ENCODE measurements at regions not wholly inside any gene's neighbourhood (a gene's known extent, or its start where the extent isn't known, plus 50 kb on each side); places are given as distances from the start of the nearest gene placed in this dataset.

DNA sequence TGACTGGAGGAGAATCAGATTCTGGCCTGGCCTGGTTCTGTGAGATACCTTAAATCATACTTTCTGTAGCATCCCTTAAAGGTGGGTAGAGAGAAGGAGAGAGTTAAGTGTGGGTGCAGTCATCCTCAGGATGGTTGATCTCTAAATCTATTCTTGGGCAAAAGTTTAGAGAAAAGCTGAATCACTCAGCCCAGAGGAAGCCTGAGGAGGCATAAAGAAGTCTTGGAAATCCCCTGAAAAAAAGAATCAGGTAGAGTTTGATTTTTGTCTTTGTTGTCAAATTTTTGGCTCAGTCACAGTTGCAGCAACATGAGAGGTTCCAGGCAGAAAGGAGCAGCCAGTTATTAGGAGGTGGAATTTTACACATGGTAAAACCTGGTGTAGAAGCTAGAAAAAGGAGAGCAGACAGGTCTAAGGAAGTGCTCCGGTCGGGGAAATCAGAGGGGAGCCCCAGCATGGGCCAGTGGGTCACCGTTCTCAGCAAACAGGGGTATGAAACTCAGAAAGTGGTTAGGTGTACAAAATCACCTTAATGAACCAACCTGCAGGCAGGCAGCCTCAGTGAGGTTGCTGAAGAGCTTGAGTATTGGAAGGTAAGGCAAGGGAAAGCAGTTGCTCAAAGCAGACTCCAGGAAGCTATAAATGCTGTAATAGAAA lies 116.2 kb upstream of the CNTLN start:
- TF ChIP-seq, protein P1, sequence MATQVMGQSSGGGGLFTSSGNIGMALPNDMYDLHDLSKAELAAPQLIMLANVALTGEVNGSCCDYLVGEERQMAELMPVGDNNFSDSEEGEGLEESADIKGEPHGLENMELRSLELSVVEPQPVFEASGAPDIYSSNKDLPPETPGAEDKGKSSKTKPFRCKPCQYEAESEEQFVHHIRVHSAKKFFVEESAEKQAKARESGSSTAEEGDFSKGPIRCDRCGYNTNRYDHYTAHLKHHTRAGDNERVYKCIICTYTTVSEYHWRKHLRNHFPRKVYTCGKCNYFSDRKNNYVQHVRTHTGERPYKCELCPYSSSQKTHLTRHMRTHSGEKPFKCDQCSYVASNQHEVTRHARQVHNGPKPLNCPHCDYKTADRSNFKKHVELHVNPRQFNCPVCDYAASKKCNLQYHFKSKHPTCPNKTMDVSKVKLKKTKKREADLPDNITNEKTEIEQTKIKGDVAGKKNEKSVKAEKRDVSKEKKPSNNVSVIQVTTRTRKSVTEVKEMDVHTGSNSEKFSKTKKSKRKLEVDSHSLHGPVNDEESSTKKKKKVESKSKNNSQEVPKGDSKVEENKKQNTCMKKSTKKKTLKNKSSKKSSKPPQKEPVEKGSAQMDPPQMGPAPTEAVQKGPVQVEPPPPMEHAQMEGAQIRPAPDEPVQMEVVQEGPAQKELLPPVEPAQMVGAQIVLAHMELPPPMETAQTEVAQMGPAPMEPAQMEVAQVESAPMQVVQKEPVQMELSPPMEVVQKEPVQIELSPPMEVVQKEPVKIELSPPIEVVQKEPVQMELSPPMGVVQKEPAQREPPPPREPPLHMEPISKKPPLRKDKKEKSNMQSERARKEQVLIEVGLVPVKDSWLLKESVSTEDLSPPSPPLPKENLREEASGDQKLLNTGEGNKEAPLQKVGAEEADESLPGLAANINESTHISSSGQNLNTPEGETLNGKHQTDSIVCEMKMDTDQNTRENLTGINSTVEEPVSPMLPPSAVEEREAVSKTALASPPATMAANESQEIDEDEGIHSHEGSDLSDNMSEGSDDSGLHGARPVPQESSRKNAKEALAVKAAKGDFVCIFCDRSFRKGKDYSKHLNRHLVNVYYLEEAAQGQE (IDR thresholded peaks at IDR 0.05; ENCODE audit: insufficient read depth in 1 of 2, low read depth in 2 of 2, low read length in 2 of 2) = no peak
- TF ChIP-seq SIN3A (IDR thresholded peaks at IDR 0.05; ENCODE audit: borderline replicate concordance, insufficient read depth, low read length) (no peak), POLR2AphosphoS5 (IDR thresholded peaks at IDR 0.05; ENCODE audit: low read depth, low read length) (no peak), FOXP2 (optimal IDR thresholded peaks at IDR 0.05; ENCODE audit: borderline replicate concordance, extremely low read depth, extremely low read length, insufficient read depth) (no peak), TAF1 (IDR thresholded peaks at IDR 0.05; ENCODE audit: borderline replicate concordance, insufficient read depth, low read length) (no peak)

DNA sequence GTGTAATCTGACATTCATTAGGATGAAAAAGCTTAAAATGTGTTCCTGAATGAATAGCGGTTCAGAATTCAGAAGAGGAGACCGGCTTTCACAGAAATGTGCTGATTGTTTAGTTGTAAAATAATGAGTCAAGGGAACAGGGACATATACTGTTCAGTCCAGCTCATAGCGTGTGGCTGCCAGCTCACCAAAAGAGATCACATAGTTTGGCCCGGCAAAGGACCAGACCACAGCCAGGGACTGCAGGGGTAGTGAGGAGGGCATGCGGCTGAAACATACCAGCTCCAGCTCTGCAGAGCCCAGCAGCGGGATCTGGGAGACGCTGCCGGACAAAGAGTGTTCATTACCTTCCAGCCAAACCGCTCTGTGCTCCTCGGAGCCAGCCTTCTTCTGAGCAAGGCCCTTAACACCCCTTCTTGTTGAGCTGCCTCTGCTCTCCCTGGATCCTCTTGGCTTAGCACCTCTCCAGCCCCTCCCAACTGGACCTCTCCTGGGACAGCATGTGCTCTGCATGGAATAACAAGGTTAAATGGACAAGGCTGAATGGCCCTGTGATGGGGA lies 116.8 kb upstream of the CNTLN start:
- TF ChIP-seq SIN3A (IDR thresholded peaks at IDR 0.05; ENCODE audit: borderline replicate concordance, insufficient read depth, low read length) (no peak), FOXP2 (optimal IDR thresholded peaks at IDR 0.05; ENCODE audit: borderline replicate concordance, extremely low read depth, extremely low read length, insufficient read depth) (no peak), POLR2AphosphoS5 (IDR thresholded peaks at IDR 0.05; ENCODE audit: low read depth, low read length) (no peak), TAF1 (IDR thresholded peaks at IDR 0.05; ENCODE audit: borderline replicate concordance, insufficient read depth, low read length) (no peak)
- TF ChIP-seq, protein P1 (IDR thresholded peaks at IDR 0.05; ENCODE audit: insufficient read depth in 1 of 2, low read depth in 2 of 2, low read length in 2 of 2) = no peak

DNA sequence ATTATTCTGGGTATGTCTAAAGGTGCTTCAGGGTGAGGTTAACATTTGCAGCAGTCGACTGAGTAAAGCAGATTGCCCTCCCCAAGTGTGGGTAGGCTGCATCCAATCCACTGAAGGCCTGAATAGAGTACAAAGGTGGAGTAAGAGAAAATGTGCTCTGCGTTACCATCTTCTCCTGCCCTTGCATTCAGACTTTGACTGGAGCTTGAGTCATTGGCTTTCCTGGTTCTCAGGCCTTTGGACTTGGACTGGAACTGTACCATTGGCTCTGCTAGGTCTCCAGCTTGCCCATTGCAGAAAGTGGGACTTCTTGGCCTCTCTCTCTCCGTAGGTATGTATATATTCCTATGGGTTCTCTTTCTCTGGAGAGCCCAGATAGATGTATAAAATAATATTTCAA lies 120.9 kb upstream of the CNTLN start:
- TF ChIP-seq TAF1 (IDR thresholded peaks at IDR 0.05; ENCODE audit: borderline replicate concordance, insufficient read depth, low read length) = no peak
- TF ChIP-seq, protein P1 (IDR thresholded peaks at IDR 0.05; ENCODE audit: insufficient read depth in 1 of 2, low read depth in 2 of 2, low read length in 2 of 2) = no peak
- TF ChIP-seq FOXP2 (optimal IDR thresholded peaks at IDR 0.05; ENCODE audit: borderline replicate concordance, extremely low read depth, extremely low read length, insufficient read depth) = no peak
- no peak for TF ChIP-seq SIN3A (IDR thresholded peaks at IDR 0.05; ENCODE audit: borderline replicate concordance, insufficient read depth, low read length)
- no peak for TF ChIP-seq POLR2AphosphoS5 (IDR thresholded peaks at IDR 0.05; ENCODE audit: low read depth, low read length)

DNA sequence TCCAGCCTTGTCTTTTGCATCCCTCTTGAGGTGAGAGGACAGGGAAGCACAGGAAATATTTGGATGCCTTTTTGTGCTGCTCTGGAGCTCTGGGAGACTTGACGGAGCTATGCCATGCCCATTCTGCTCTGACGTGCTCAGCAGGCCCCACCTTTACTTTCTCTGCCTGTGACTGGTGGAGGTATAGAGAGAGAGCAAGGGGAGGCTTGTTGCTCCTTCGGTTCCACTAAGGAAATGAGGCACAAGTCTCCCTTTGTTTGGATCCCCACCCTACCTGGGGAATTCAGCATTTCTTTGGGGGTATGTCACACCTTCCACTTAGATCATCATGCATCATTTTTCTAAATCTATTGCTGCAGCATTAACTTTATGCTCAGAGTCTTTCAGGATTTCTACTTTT lies 121.8 kb upstream of the CNTLN start:
- TF ChIP-seq TAF1 (IDR thresholded peaks at IDR 0.05; ENCODE audit: borderline replicate concordance, insufficient read depth, low read length) (no peak), FOXP2 (optimal IDR thresholded peaks at IDR 0.05; ENCODE audit: borderline replicate concordance, extremely low read depth, extremely low read length, insufficient read depth) (no peak), SIN3A (IDR thresholded peaks at IDR 0.05; ENCODE audit: borderline replicate concordance, insufficient read depth, low read length) (no peak), POLR2AphosphoS5 (IDR thresholded peaks at IDR 0.05; ENCODE audit: low read depth, low read length) (no peak)
- TF ChIP-seq, protein P1 (IDR thresholded peaks at IDR 0.05; ENCODE audit: insufficient read depth in 1 of 2, low read depth in 2 of 2, low read length in 2 of 2) = no peak
